ENCODE measurements at regions not wholly inside any gene's neighbourhood (a gene's known extent, or its start where the extent isn't known, plus 50 kb on each side); places are given as distances from the start of the nearest gene placed in this dataset.

GRCh38 chr15:95377258-95377852 is 953.1 kb upstream of the NR2F2 start:
- DNase-seq (ENCODE audit: low spot score) = no peak
- no peak for TF ChIP-seq ATF2 (CRISPR knock-in tag; IDR thresholded peaks at IDR 0.05; ENCODE audit: borderline replicate concordance, low read depth)
- TF ChIP-seq ZNF423 (CRISPR knock-in tag; IDR thresholded peaks at IDR 0.05) = no peak
- no peak for TF ChIP-seq ERG (CRISPR knock-in tag; IDR thresholded peaks at IDR 0.05)
- TF ChIP-seq IRF1 (CRISPR knock-in tag; IDR thresholded peaks at IDR 0.05) = no peak
- Mint-ChIP-seq H3K27me3 (ENCODE audit: low read depth) (no peaks in the 10 kb centered on the region), H3K27ac (no peak overlapping the region), H3K9me3 (no peaks in the 10 kb centered on the region), H3K4me3 (no peak overlapping the region), H3K4me1 (no peaks in the 10 kb centered on the region), H3K36me3 (no peaks in the 10 kb centered on the region)
- ChIA-PET CTCF (no interaction called here), POLR2A (no interaction called here)
- ATAC-seq = no peak

- ATAC-seq (no peak), DNase-seq (ENCODE audit: low spot score) (no peak)
- H3K4me3 Mint-ChIP-seq = no peak overlapping the region
- peaks cover 10% of the 10 kb centered on the region for H3K9me3 Mint-ChIP-seq
- no peak overlapping the region for H3K27ac Mint-ChIP-seq
- CTCF ChIA-PET = no interaction called here
- POLR2A ChIA-PET = no interaction called here
- no peaks in the 10 kb centered on the region for H3K27me3 Mint-ChIP-seq (ENCODE audit: low read depth)
- H3K4me1 Mint-ChIP-seq = no peaks in the 10 kb centered on the region
- TF ChIP-seq ELF4 (CRISPR knock-in tag; IDR thresholded peaks at IDR 0.05; ENCODE audit: low read depth) (no peak), ZBTB43 (CRISPR knock-in tag; IDR thresholded peaks at IDR 0.05) (no peak), PRRX2 (CRISPR knock-in tag; IDR thresholded peaks at IDR 0.05) (no peak), PRDM15 (CRISPR knock-in tag; IDR thresholded peaks at IDR 0.05) (no peak), SMAD3 (CRISPR knock-in tag; IDR thresholded peaks at IDR 0.05; ENCODE audit: borderline replicate concordance) (no peak), SMAD4 (CRISPR knock-in tag; IDR thresholded peaks at IDR 0.05) (no peak), NR2C2 (CRISPR knock-in tag; IDR thresholded peaks at IDR 0.05) (no peak), TEAD4 (CRISPR knock-in tag; IDR thresholded peaks at IDR 0.05) (no peak), CTCF (IDR thresholded peaks at IDR 0.05) (no peak)
- no peaks in the 10 kb centered on the region for H3K36me3 Mint-ChIP-seq
These were observed 936.1 kb upstream of the NR2F2 start for GRCh38 chr15:95394186-95395067.
